ENCODE measurements at regions not wholly inside any gene's neighbourhood (a gene's known extent, or its start where the extent isn't known, plus 50 kb on each side); places are given as distances from the start of the nearest gene placed in this dataset.

- intact Hi-C loops (cut with DNase I; ENCODE audit: low total_unique reads): no loop called here
- no peak for DNase-seq
- H3K27ac ChIP-seq: no peak overlapping the region
- no peaks in the 10 kb centered on the region for H3K36me3 ChIP-seq
- TF ChIP-seq POLR2AphosphoS5 (IDR thresholded peaks at IDR 0.05) (no peak), POLR2A (IDR thresholded peaks at IDR 0.05) (no peak), EP300 (IDR thresholded peaks at IDR 0.05; ENCODE audit: low read depth) (no peak)
- TF ChIP-seq, protein P1, sequence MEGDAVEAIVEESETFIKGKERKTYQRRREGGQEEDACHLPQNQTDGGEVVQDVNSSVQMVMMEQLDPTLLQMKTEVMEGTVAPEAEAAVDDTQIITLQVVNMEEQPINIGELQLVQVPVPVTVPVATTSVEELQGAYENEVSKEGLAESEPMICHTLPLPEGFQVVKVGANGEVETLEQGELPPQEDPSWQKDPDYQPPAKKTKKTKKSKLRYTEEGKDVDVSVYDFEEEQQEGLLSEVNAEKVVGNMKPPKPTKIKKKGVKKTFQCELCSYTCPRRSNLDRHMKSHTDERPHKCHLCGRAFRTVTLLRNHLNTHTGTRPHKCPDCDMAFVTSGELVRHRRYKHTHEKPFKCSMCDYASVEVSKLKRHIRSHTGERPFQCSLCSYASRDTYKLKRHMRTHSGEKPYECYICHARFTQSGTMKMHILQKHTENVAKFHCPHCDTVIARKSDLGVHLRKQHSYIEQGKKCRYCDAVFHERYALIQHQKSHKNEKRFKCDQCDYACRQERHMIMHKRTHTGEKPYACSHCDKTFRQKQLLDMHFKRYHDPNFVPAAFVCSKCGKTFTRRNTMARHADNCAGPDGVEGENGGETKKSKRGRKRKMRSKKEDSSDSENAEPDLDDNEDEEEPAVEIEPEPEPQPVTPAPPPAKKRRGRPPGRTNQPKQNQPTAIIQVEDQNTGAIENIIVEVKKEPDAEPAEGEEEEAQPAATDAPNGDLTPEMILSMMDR (IDR thresholded peaks at IDR 0.05): no peak
- H3K27me3 ChIP-seq: no peaks in the 10 kb centered on the region
- H3K9me3 ChIP-seq: no peaks in the 10 kb centered on the region
- WGBS, 2 donors (ENCODE audit: low coverage in 1 of 2): 92 to 97% methylated on average over 2 to 3 of the region's 3 CpGs
- in situ Hi-C loops (cut with MboI; ENCODE audit: low pct_ligation_motif_present in 1 of 4, low pct_unique_long_range_greater_than_20kb in 1 of 4, low sequenced_read_pairs in 3 of 4): loop anchor here in 1 of 4 donors (25.0 kb wide), 1 partner anchor 584 kb away; the partner anchor contains the start of gene BCL2L11
- no peak overlapping the region for H3K4me3 ChIP-seq
- peaks cover 0 to 33% (median 21%) of the 10 kb centered on the region in 4 donors for H3K4me1 ChIP-seq
These were observed 187.8 kb downstream of the ANAPC1 start for GRCh38 chr2:111696226-111696625.

DNA sequence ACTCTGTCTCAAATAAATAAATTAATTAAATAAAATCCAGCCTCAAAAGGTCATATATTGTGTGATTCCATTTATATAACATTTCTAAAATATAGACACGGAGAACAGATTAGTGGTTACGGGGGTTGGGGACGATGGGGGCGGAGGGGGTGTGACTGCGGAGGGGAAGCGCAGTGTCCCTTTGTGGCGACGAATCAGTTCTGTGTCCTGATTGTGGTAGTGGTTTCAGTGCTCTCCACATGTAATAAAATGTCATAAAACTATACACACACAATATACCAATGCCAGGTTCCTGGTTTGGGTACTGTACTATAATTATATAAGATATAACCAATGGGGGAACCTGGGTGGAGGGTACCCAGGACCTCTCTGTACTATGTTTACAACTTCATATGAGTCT is 186.4 kb downstream of the ANAPC1 start:
- in situ Hi-C loops (cut with MboI; ENCODE audit: low pct_ligation_motif_present in 1 of 4, low pct_unique_long_range_greater_than_20kb in 1 of 4, low sequenced_read_pairs in 3 of 4) (loop anchor here in 1 of 4 donors (25.0 kb wide), 1 partner anchor 585 kb away; the partner anchor contains the start of gene BCL2L11), intact Hi-C loops (cut with DNase I; ENCODE audit: low total_unique reads) (no loop called here)
- Histone ChIP-seq H3K27ac (peak overlapping the region; percentile 73 to 81 (median 81)), H3K4me1 (peaks cover 0 to 39% (median 25%) of the 10 kb centered on the region in 4 donors), H3K27me3 (no peaks in the 10 kb centered on the region), H3K9me3 (no peaks in the 10 kb centered on the region), H3K36me3 (no peaks in the 10 kb centered on the region), H3K4me3 (no peak overlapping the region)
- TF ChIP-seq POLR2A (IDR thresholded peaks at IDR 0.05) (no peak), POLR2AphosphoS5 (IDR thresholded peaks at IDR 0.05) (no peak), EP300 (IDR thresholded peaks at IDR 0.05; ENCODE audit: low read depth) (no peak)
- TF ChIP-seq, protein P1 (IDR thresholded peaks at IDR 0.05): no peak
- DNase-seq: peak; percentile 41
- WGBS, 2 donors (ENCODE audit: low coverage in 1 of 2): 37 to 43% methylated on average over 2 to 8 of the region's 8 CpGs

- peak overlapping the region; percentile 73 to 81 (median 81) for H3K27ac ChIP-seq
- DNase-seq: no peak
- H3K9me3 ChIP-seq: no peaks in the 10 kb centered on the region
- no peaks in the 10 kb centered on the region for H3K36me3 ChIP-seq
- in situ Hi-C loops (cut with MboI; ENCODE audit: low pct_ligation_motif_present in 1 of 4, low pct_unique_long_range_greater_than_20kb in 1 of 4, low sequenced_read_pairs in 3 of 4) (loop anchor here in 1 of 4 donors (25.0 kb wide), 1 partner anchor 586 kb away; the partner anchor contains the start of gene BCL2L11), intact Hi-C loops (cut with DNase I; ENCODE audit: low total_unique reads) (no loop called here)
- TF ChIP-seq, protein P1 (IDR thresholded peaks at IDR 0.05): no peak
- no peak for TF ChIP-seq EP300 (IDR thresholded peaks at IDR 0.05; ENCODE audit: low read depth)
- no peak for TF ChIP-seq POLR2AphosphoS5 (IDR thresholded peaks at IDR 0.05)
- TF ChIP-seq POLR2A (IDR thresholded peaks at IDR 0.05): no peak
- H3K27me3 ChIP-seq: no peaks in the 10 kb centered on the region
- 78 to 83% methylated on average over 1 to 4 of the region's 4 CpGs for WGBS, 2 donors (ENCODE audit: low coverage in 1 of 2)
- no peak overlapping the region for H3K4me3 ChIP-seq
- H3K4me1 ChIP-seq: peaks cover 0 to 41% (median 25%) of the 10 kb centered on the region in 4 donors
These were observed 185.9 kb downstream of the ANAPC1 start for GRCh38 chr2:111698089-111698488.

DNA sequence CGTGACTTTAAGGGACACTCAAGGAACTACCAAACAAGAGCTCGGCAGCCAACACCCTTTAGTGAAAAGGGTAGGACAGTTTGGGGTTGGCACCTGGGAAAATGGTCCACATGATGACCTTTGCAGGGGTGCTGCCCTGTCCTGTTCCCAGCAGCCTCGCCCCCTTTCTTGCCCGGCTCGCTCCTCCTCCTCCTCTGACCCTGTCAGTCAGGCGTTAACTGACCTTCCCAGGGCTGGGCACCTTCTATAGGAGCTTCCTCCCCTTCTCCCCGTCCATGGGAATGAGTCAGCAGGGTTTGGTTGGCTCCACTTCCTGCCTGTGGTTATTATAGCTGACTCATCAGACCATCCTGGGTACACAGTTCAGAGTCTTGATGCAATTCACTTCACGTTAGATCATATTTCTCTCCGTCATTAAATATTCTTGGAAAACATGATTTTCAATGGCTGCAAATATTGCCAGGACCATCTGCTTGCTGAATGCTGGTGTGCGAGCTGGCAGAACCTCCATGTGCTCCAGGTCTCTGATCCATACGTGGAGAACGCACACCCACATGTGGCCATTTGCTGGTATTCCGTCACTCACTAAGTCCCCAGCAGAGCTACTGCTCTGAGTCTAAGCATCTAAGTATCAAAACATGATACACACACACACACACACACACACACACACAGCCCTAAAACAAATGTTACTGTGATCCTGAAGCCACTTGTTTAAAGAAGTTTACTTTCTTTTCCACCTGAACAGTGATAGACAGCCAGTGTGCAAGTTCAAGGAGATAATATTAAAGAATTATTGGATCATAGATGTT is 185.0 kb downstream of the ANAPC1 start:
- TF ChIP-seq POLR2A (IDR thresholded peaks at IDR 0.05) (peak; percentile 11), EP300 (IDR thresholded peaks at IDR 0.05; ENCODE audit: low read depth) (no peak), POLR2AphosphoS5 (IDR thresholded peaks at IDR 0.05) (peak in 2 of 3 donors; percentile 61 to 80)
- TF ChIP-seq, protein P1 (IDR thresholded peaks at IDR 0.05): peak in 3 of 5 experiments; percentile 13 to 46 (median 24)
- in situ Hi-C loops (cut with MboI; ENCODE audit: low pct_ligation_motif_present in 1 of 4, low pct_unique_long_range_greater_than_20kb in 1 of 4, low sequenced_read_pairs in 3 of 4) (loop anchor here in 1 of 4 donors (25.0 kb wide), 1 partner anchor 587 kb away; the partner anchor contains the start of gene BCL2L11), intact Hi-C loops (cut with DNase I; ENCODE audit: low total_unique reads) (no loop called here)
- Histone ChIP-seq H3K4me1 (peaks cover 0 to 41% (median 25%) of the 10 kb centered on the region in 4 donors), H3K9me3 (no peaks in the 10 kb centered on the region), H3K36me3 (no peaks in the 10 kb centered on the region), H3K4me3 (no peak overlapping the region), H3K27me3 (no peaks in the 10 kb centered on the region), H3K27ac (peak overlapping the region; percentile 73 to 81 (median 81))
- peak; percentile 89 for DNase-seq
- WGBS, 2 donors (ENCODE audit: low coverage in 1 of 2): 28 to 36% methylated on average over 4 to 12 of the region's 13 CpGs
